Glomerular visceral epithelial cell (primary cell): ENCODE measurements at regions not wholly inside any gene's neighbourhood (a gene's known extent, or its start where the extent isn't known, plus 50 kb on each side); places are given as distances from the start of the nearest gene placed in this dataset.
"Not testable (repeated sequence)": the region's sequence is repeated elsewhere in the genome, so short reads cannot be mapped to it uniquely, and the experiment has no call there.

Experiments used
- DNase-seq: peaks from one replicate; pipeline ENCODE4 v3.0.0-alpha.2; 2016; ENCODE audit errors: extremely low spot score

GRCh38 chr7:82701949-82702348, 258.4 kb upstream of the CACNA2D1 start:
- DNase-seq, result no peak

GRCh38 chr7:82700741-82701140, 257.2 kb upstream of the CACNA2D1 start:
- DNase-seq, result no peak

GRCh38 chr7:82699773-82700186, 256.2 kb upstream of the CACNA2D1 start:
- peak; percentile 49 for DNase-seq

GRCh38 chr7:82697897-82698296, 254.3 kb upstream of the CACNA2D1 start:
- no peak for DNase-seq

GRCh38 chr7:82696631-82697030, 253.1 kb upstream of the CACNA2D1 start:
- DNase-seq, result no peak

GRCh38 chr7:82694022-82694421, 250.4 kb upstream of the CACNA2D1 start:
- DNase-seq, result no peak

- DNase-seq, result no peak
These were observed 247.4 kb upstream of the CACNA2D1 start for GRCh38 chr7:82690929-82691328.

- peak; percentile 7 for DNase-seq
These were observed 241.6 kb upstream of the CACNA2D1 start for GRCh38 chr7:82685214-82685613.

GRCh38 chr7:82678716-82679115, 235.1 kb upstream of the CACNA2D1 start:
- no peak for DNase-seq

GRCh38 chr7:82678259-82678658, 234.7 kb upstream of the CACNA2D1 start:
- no peak for DNase-seq

GRCh38 chr7:82677493-82677892, 233.9 kb upstream of the CACNA2D1 start:
- DNase-seq, result no peak

GRCh38 chr7:82676777-82677463, 233.3 kb upstream of the CACNA2D1 start:
- DNase-seq, result no peak

- DNase-seq, result no peak
These were observed 231.8 kb upstream of the CACNA2D1 start for GRCh38 chr7:82675396-82675795.

GRCh38 chr7:82674268-82674667, 230.7 kb upstream of the CACNA2D1 start:
- no peak for DNase-seq

- DNase-seq, result no peak
These were observed 228.5 kb upstream of the CACNA2D1 start for GRCh38 chr7:82672078-82672477.

- DNase-seq, result no peak
These were observed 225.6 kb upstream of the CACNA2D1 start for GRCh38 chr7:82669141-82669540.

- no peak for DNase-seq
These were observed 225.1 kb upstream of the CACNA2D1 start for GRCh38 chr7:82668676-82669075.

GRCh38 chr7:82665966-82666507, 222.5 kb upstream of the CACNA2D1 start:
- no peak for DNase-seq

- no peak for DNase-seq
These were observed 212.4 kb upstream of the CACNA2D1 start for GRCh38 chr7:82655965-82656364.

- DNase-seq, result not testable (repeated sequence)
These were observed 206.5 kb upstream of the CACNA2D1 start for GRCh38 chr7:82650095-82650494.

GRCh38 chr7:82633592-82633991, 190.0 kb upstream of the CACNA2D1 start:
- DNase-seq, result no peak

GRCh38 chr7:82631998-82632397, 188.4 kb upstream of the CACNA2D1 start:
- no peak for DNase-seq

- no peak for DNase-seq
These were observed 186.0 kb upstream of the CACNA2D1 start for GRCh38 chr7:82629583-82629982.

GRCh38 chr7:82625377-82625776, 181.8 kb upstream of the CACNA2D1 start:
- DNase-seq, result no peak
